HG02798 (cell line): ENCODE measurements at regions not wholly inside any gene's neighbourhood (a gene's known extent, or its start where the extent isn't known, plus 50 kb on each side); places are given as distances from the start of the nearest gene placed in this dataset.

Experiments
- ATAC-seq: cut with Tn5 transposase; IDR thresholded peaks from one replicate; pipeline ENCODE4 v1.9.1; 2021; ENCODE audit warnings: mild to moderate bottlenecking; ENCODE audit not compliant: unreplicated experiment, poor library complexity

- ATAC-seq = no peak
Measured at GRCh38 chr1:87842156-87842555, 513.5 kb downstream of the LMO4 start.

GRCh38 chr1:87844251-87844650 lies 515.6 kb downstream of the LMO4 start:
- no peak for ATAC-seq

GRCh38 chr1:87851490-87851889 lies 522.8 kb downstream of the LMO4 start:
- ATAC-seq = no peak

GRCh38 chr1:87852410-87853161 lies 523.9 kb downstream of the LMO4 start:
- ATAC-seq = no peak

GRCh38 chr1:87853576-87854351 lies 525.1 kb downstream of the LMO4 start:
- ATAC-seq = no peak

GRCh38 chr1:87863317-87863716 lies 534.6 kb downstream of the LMO4 start:
- ATAC-seq = no peak

GRCh38 chr1:87864676-87865075 lies 536.0 kb downstream of the LMO4 start:
- ATAC-seq = peak; percentile 40

GRCh38 chr1:87866416-87866815 lies 537.7 kb downstream of the LMO4 start:
- ATAC-seq = no peak

GRCh38 chr1:87867626-87868025 lies 538.9 kb downstream of the LMO4 start:
- no peak for ATAC-seq

GRCh38 chr1:87869567-87869966 lies 540.9 kb downstream of the LMO4 start:
- no peak for ATAC-seq

GRCh38 chr1:87872189-87872588 lies 543.5 kb downstream of the LMO4 start:
- peak; percentile 68 for ATAC-seq

- no peak for ATAC-seq
Measured at GRCh38 chr1:87872692-87873091, 544.0 kb downstream of the LMO4 start.

GRCh38 chr1:87878873-87879272 lies 550.2 kb downstream of the LMO4 start:
- ATAC-seq = no peak

- ATAC-seq = no peak
Measured at GRCh38 chr1:87880098-87880760, 551.5 kb downstream of the LMO4 start.

GRCh38 chr1:87880764-87881163 lies 552.1 kb downstream of the LMO4 start:
- ATAC-seq = no peak

- no peak for ATAC-seq
Measured at GRCh38 chr1:87883906-87884305, 555.2 kb downstream of the LMO4 start.

GRCh38 chr1:87884581-87884980 lies 555.9 kb downstream of the LMO4 start:
- ATAC-seq = no peak

- no peak for ATAC-seq
Measured at GRCh38 chr1:87885278-87886025, 556.8 kb downstream of the LMO4 start.

- no peak for ATAC-seq
Measured at GRCh38 chr1:87887100-87887499, 558.4 kb downstream of the LMO4 start.

GRCh38 chr1:87888446-87888845 lies 559.8 kb downstream of the LMO4 start:
- no peak for ATAC-seq

GRCh38 chr1:87894062-87894461 lies 565.4 kb downstream of the LMO4 start:
- no peak for ATAC-seq
